Astrocyte (in vitro differentiated cells and primary cell): ENCODE measurements at regions not wholly inside any gene's neighbourhood (a gene's known extent, or its start where the extent isn't known, plus 50 kb on each side); places are given as distances from the start of the nearest gene placed in this dataset.
A peak's percentile ranks its signal among the peaks of the same experiment; 100 is the strongest.

Experiments
- DNase-seq: peaks from one replicate; pipeline ENCODE4 v3.0.0-alpha.2; 2010; ENCODE audit warnings: low read depth
- FAIRE-seq: peaks from 2 replicates; lab custom pipeline; 2011; peaks lifted over from hg19 to GRCh38; lab: Jason Lieb, UNC
- H2AFZ ChIP-seq: 2 replicates; pipeline ENCODE4 v1.6.0; 2012; ENCODE audit warnings: low read depth, low read length, inconsistent platforms
- H3K27ac ChIP-seq: 2 replicates; pipeline ENCODE4 v1.5.1; 2011; ENCODE audit warnings: low read depth, low read length, inconsistent platforms
- H3K27me3 ChIP-seq: 2 replicates; pipeline ENCODE4 v1.6.0; 2011; ENCODE audit warnings: low read length, inconsistent platforms; ENCODE audit not compliant: insufficient read depth
- H3K36me3 ChIP-seq: 2 replicates; pipeline ENCODE4 v1.5.1; 2011; ENCODE audit warnings: low read length, inconsistent platforms; ENCODE audit not compliant: insufficient read depth
- H3K4me1 ChIP-seq: 2 replicates; pipeline ENCODE4 v1.5.1; 2011; ENCODE audit warnings: low read length, inconsistent platforms; ENCODE audit not compliant: insufficient read depth
- H3K4me2 ChIP-seq: 2 replicates; pipeline ENCODE4 v1.6.0; 2012; ENCODE audit warnings: low read length, inconsistent platforms
- H3K4me3 ChIP-seq: 2 replicates; pipeline ENCODE4 v1.5.1; 2011; ENCODE audit warnings: low read depth, mild to moderate bottlenecking, low read length, inconsistent platforms; ENCODE audit not compliant: insufficient read depth
- H3K79me2 ChIP-seq: 2 replicates; pipeline ENCODE4 v1.6.0; 2012; ENCODE audit warnings: mild to moderate bottlenecking, low read length, inconsistent platforms; ENCODE audit not compliant: insufficient read depth
- H3K9ac ChIP-seq: 2 replicates; pipeline ENCODE4 v1.6.0; 2012; ENCODE audit warnings: mild to moderate bottlenecking, low read length, inconsistent platforms
- H3K9me3 ChIP-seq: 2 replicates; pipeline ENCODE4 v1.5.1; 2012; ENCODE audit warnings: low read depth, mild to moderate bottlenecking, low read length, inconsistent platforms; ENCODE audit not compliant: insufficient read depth
- H4K20me1 ChIP-seq: 2 replicates; pipeline ENCODE4 v1.6.0; 2012; ENCODE audit warnings: low read length, inconsistent platforms; ENCODE audit not compliant: insufficient read depth
- H3K27ac Mint-ChIP-seq: one replicate; pipeline ENCODE4 v1.8.0; 2021; ENCODE audit warnings: mild to moderate bottlenecking, mixed read lengths; ENCODE audit not compliant: unreplicated experiment
- H3K27me3 Mint-ChIP-seq: one replicate; pipeline ENCODE4 v1.8.0; 2021; ENCODE audit warnings: low read depth, mixed read lengths; ENCODE audit not compliant: unreplicated experiment
- H3K36me3 Mint-ChIP-seq: one replicate; pipeline ENCODE4 v1.8.0; 2021; ENCODE audit warnings: low read depth, mixed read lengths; ENCODE audit not compliant: unreplicated experiment
- H3K4me1 Mint-ChIP-seq: one replicate; pipeline ENCODE4 v1.8.0; 2021; ENCODE audit warnings: low read depth, mixed read lengths; ENCODE audit not compliant: unreplicated experiment
- H3K4me3 Mint-ChIP-seq: one replicate; pipeline ENCODE4 v1.8.0; 2021; ENCODE audit warnings: mild to moderate bottlenecking, moderate library complexity, mixed read lengths; ENCODE audit not compliant: unreplicated experiment
- H3K9me3 Mint-ChIP-seq: one replicate; pipeline ENCODE4 v1.8.0; 2021; ENCODE audit warnings: mild to moderate bottlenecking, mixed read lengths; ENCODE audit not compliant: unreplicated experiment
- CTCF ChIP-seq: IDR thresholded peaks from 2 replicates; pipeline ENCODE4 v1.5.1; 2011; ENCODE audit warnings: low read depth, mild to moderate bottlenecking, inconsistent platforms, low read length, moderate library complexity; ENCODE audit not compliant: insufficient read depth
- EZH2 ChIP-seq: IDR thresholded peaks from 2 replicates; pipeline ENCODE4 v1.6.1; 2012; ENCODE audit warnings: mild to moderate bottlenecking, low read length, inconsistent platforms; ENCODE audit not compliant: insufficient read depth

- no peak overlapping the region for H3K27ac Mint-ChIP-seq
- no peak overlapping the region for H3K27ac ChIP-seq
- no peak overlapping the region for H2AFZ ChIP-seq
- no peak overlapping the region for H3K9ac ChIP-seq
- H3K4me3 ChIP-seq = no peak overlapping the region
- H3K27me3 Mint-ChIP-seq = peaks cover 11% of the 10 kb centered on the region
- no peaks in the 10 kb centered on the region for H3K36me3 Mint-ChIP-seq
- no peaks in the 10 kb centered on the region for H3K9me3 ChIP-seq
- H3K4me1 ChIP-seq = no peaks in the 10 kb centered on the region
- no peak for FAIRE-seq
- no peak for DNase-seq
- no peaks in the 10 kb centered on the region for H3K9me3 Mint-ChIP-seq
- H3K4me1 Mint-ChIP-seq = no peaks in the 10 kb centered on the region
- no peaks in the 10 kb centered on the region for H3K79me2 ChIP-seq
- no peaks in the 10 kb centered on the region for H4K20me1 ChIP-seq
- no peak overlapping the region for H3K4me2 ChIP-seq
- no peaks in the 10 kb centered on the region for H3K36me3 ChIP-seq
- no peak overlapping the region for H3K4me3 Mint-ChIP-seq
- no peak for TF ChIP-seq CTCF
- TF ChIP-seq EZH2 = no peak
- H3K27me3 ChIP-seq = no peaks in the 10 kb centered on the region
Observed at GRCh38 chr4:108458681-108459080, 161.7 kb upstream of the RPL34 start.

- no peak for FAIRE-seq
- DNase-seq = peak; percentile 27
- Histone ChIP-seq H3K79me2 (no peaks in the 10 kb centered on the region), H3K36me3 (no peaks in the 10 kb centered on the region), H3K9me3 (no peaks in the 10 kb centered on the region), H3K4me2 (no peak overlapping the region), H3K4me1 (no peaks in the 10 kb centered on the region), H3K9ac (no peak overlapping the region), H3K4me3 (no peak overlapping the region), H3K27ac (no peak overlapping the region), H2AFZ (no peak overlapping the region), H4K20me1 (no peaks in the 10 kb centered on the region), H3K27me3 (no peaks in the 10 kb centered on the region)
- H3K36me3 Mint-ChIP-seq = no peaks in the 10 kb centered on the region
- no peaks in the 10 kb centered on the region for H3K9me3 Mint-ChIP-seq
- TF ChIP-seq EZH2 = no peak
- TF ChIP-seq CTCF = no peak
- peaks cover 11% of the 10 kb centered on the region for H3K27me3 Mint-ChIP-seq
- H3K4me1 Mint-ChIP-seq = no peaks in the 10 kb centered on the region
- no peak overlapping the region for H3K27ac Mint-ChIP-seq
- no peak overlapping the region for H3K4me3 Mint-ChIP-seq
Observed at GRCh38 chr4:108454227-108454626, 166.1 kb upstream of the RPL34 start.

DNA sequence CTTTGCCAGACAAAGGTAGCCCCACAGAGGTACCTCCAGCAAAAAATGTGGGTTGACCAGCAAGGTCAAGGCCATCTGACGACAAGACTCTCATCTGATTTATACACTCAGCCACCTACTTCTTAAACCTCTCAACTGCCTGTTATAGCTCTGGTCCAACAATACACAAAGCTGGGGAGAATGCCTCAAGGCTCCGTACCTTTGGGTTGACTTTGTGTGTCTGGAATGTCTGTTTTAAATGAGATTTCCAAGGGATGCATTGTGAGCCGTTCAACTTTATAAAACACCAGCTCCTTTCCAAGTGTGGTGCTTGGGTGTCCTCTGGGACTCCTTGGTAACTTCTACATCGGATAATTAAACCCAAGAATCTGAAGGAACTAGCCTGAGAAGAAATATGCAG lies 167.0 kb upstream of the RPL34 start:
- no peak overlapping the region for H3K4me3 Mint-ChIP-seq
- Histone ChIP-seq H3K27ac (no peak overlapping the region), H4K20me1 (no peaks in the 10 kb centered on the region), H3K4me1 (no peaks in the 10 kb centered on the region), H3K79me2 (no peaks in the 10 kb centered on the region), H3K9ac (no peak overlapping the region), H3K9me3 (no peaks in the 10 kb centered on the region), H3K4me2 (no peak overlapping the region), H3K4me3 (no peak overlapping the region), H3K36me3 (no peaks in the 10 kb centered on the region), H2AFZ (no peak overlapping the region), H3K27me3 (no peaks in the 10 kb centered on the region)
- TF ChIP-seq EZH2 (no peak), CTCF (no peak)
- no peak overlapping the region for H3K27ac Mint-ChIP-seq
- H3K4me1 Mint-ChIP-seq = no peaks in the 10 kb centered on the region
- no peaks in the 10 kb centered on the region for H3K9me3 Mint-ChIP-seq
- FAIRE-seq (no peak), DNase-seq (no peak)
- H3K36me3 Mint-ChIP-seq = no peaks in the 10 kb centered on the region
- peaks cover 11% of the 10 kb centered on the region for H3K27me3 Mint-ChIP-seq
